A549 (cell line): ENCODE measurements at regions not wholly inside any gene's neighbourhood (a gene's known extent, or its start where the extent isn't known, plus 50 kb on each side); places are given as distances from the start of the nearest gene placed in this dataset.
A peak's percentile ranks its signal among the peaks of the same experiment; 100 is the strongest.

ENCODE experiments used
- ATAC-seq, 2 experiments: fragments of 200-7000 bp in 1 of 2; fragments of >200 bp in 1 of 2; cut with Nextera tagmentation in 1 of 2; cut with Tn5 transposase in 1 of 2; 3 replicates each; pipeline versions ENCODE4 v1.8.0 to v1.9.1; 2018 to 2020; ENCODE audit warnings: mild to moderate bottlenecking in 1 of 2, moderate library complexity in 1 of 2
- CTCF ChIA-PET: fragments of 300-600 bp; sonication (Branson Sonifier 250); formaldehyde crosslinking; extraction: SDS; loops from one replicate; lab custom pipeline; 2021; ENCODE audit warnings: antibody characterized with exemption, inconsistent platforms; lab: Yijun Ruan, JAX
- POLR2A ChIA-PET: fragments of 350-600 bp; formaldehyde crosslinking; extraction: SDS; loops from one replicate; lab custom pipeline; 2021; ENCODE audit warnings: antibody characterized with exemption, inconsistent platforms; lab: Yijun Ruan, JAX
- DNase-seq, 2 experiments: peaks; one replicate each; pipeline versions ENCODE4 v3.0.0 to v3.0.0-alpha.2; 2011 to 2016; ENCODE audit warnings: low read depth in 1 of 2, low spot score in 1 of 2
- FAIRE-seq: peaks from 2 replicates; lab custom pipeline; 2011; peaks lifted over from hg19 to GRCh38; lab: Jason Lieb, UNC
- H3K27ac ChIP-seq, 2 experiments: fragments of >200 bp; sonication (Bioruptor Twin); formaldehyde crosslinking; 3 replicates each; pipeline ENCODE4 v1.5.1; 2016 to 2017
- H3K4me1 ChIP-seq: fragments of >200 bp; sonication (Bioruptor Twin); formaldehyde crosslinking; 3 replicates; pipeline ENCODE4 v1.6.1; 2016
- H3K4me2 ChIP-seq: fragments of >200 bp; sonication (Bioruptor Twin); formaldehyde crosslinking; 3 replicates; pipeline ENCODE4 v1.6.1; 2016
- H3K4me3 ChIP-seq: fragments of >200 bp; sonication (Bioruptor Twin); formaldehyde crosslinking; 3 replicates; pipeline ENCODE4 v1.5.1; 2016
- H3K9me3 ChIP-seq: fragments of >200 bp; sonication (Bioruptor Twin); formaldehyde crosslinking; 3 replicates; pipeline ENCODE4 v1.6.1; 2016
- CBX2 ChIP-seq: fragments of 200-600 bp; sonication (generic); IDR thresholded peaks from 2 replicates; pipeline ENCODE4 v1.6.1; 2016; ENCODE audit warnings: low read depth, mild to moderate bottlenecking, borderline replicate concordance
- CHD4 ChIP-seq: fragments of 200-600 bp; sonication (generic); IDR thresholded peaks from 2 replicates; pipeline ENCODE4 v1.6.1; 2016; ENCODE audit warnings: antibody characterized with exemption, mild to moderate bottlenecking, borderline replicate concordance
- E2F6 ChIP-seq: IDR thresholded peaks from 2 replicates; pipeline ENCODE4 v1.6.1; 2012; ENCODE audit warnings: low read depth, borderline replicate concordance
- EP300 ChIP-seq, 2 experiments: fragments of >200 bp; sonication (Bioruptor Twin); formaldehyde crosslinking; IDR thresholded peaks; 2 replicates in 1 of 2; 3 replicates in 1 of 2; pipeline ENCODE4 v1.6.1; 2016 to 2017
- FOSB ChIP-seq: fragments of 250-450 bp; sonication (Bioruptor Pico); IDR thresholded peaks from 2 replicates; pipeline ENCODE4 v1.5.0; 2020; ENCODE audit warnings: mild to moderate bottlenecking, moderate library complexity
- FOXS1 ChIP-seq: fragments of 250-450 bp; sonication (Bioruptor Pico); IDR thresholded peaks from 2 replicates; pipeline ENCODE4 v1.5.0; 2020; ENCODE audit warnings: mild to moderate bottlenecking, moderate library complexity
- HDAC2 ChIP-seq: fragments of 200-600 bp; sonication (generic); IDR thresholded peaks from 2 replicates; pipeline ENCODE4 v1.6.1; 2016
- HEYL ChIP-seq: fragments of 250-450 bp; sonication (Bioruptor Pico); IDR thresholded peaks from 2 replicates; pipeline ENCODE4 v1.8.0; 2021; ENCODE audit warnings: mild to moderate bottlenecking, moderate library complexity
- HMGXB4 ChIP-seq: fragments of 250-450 bp; sonication (Bioruptor Pico); IDR thresholded peaks from 2 replicates; pipeline ENCODE4 v1.5.0; 2021; ENCODE audit warnings: mild to moderate bottlenecking, moderate library complexity, borderline replicate concordance
- HOXB13 ChIP-seq: fragments of 250-450 bp; sonication (Bioruptor Pico); IDR thresholded peaks from 2 replicates; pipeline ENCODE4 v1.5.0; 2020; ENCODE audit warnings: low read depth, mild to moderate bottlenecking, moderate library complexity
- JUNB ChIP-seq: fragments of >200 bp; sonication (Bioruptor Twin); formaldehyde crosslinking; IDR thresholded peaks from 2 replicates; pipeline ENCODE4 v1.6.1; 2016
- KDM5A ChIP-seq: fragments of 200-600 bp; sonication (generic); IDR thresholded peaks from 2 replicates; pipeline ENCODE4 v1.6.1; 2016; ENCODE audit warnings: antibody characterized with exemption, mild to moderate bottlenecking
- NR3C1 ChIP-seq: fragments of >200 bp; sonication (Bioruptor Twin); formaldehyde crosslinking; IDR thresholded peaks from 3 replicates; pipeline ENCODE4 v1.6.1; 2017
- POLR2AphosphoS2 ChIP-seq: conservative IDR thresholded peaks from 2 replicates; pipeline ENCODE4 v1.6.1; 2012; ENCODE audit warnings: low read length, improper control_type of control experiment, inconsistent platforms
- RNF2 ChIP-seq: fragments of 200-600 bp; sonication (generic); IDR thresholded peaks from 2 replicates; pipeline ENCODE4 v1.6.1; 2016; ENCODE audit warnings: low read depth, mild to moderate bottlenecking, antibody characterized with exemption, moderate library complexity, borderline replicate concordance
- SMC3 ChIP-seq: fragments of >200 bp; sonication (Bioruptor Twin); formaldehyde crosslinking; IDR thresholded peaks from 3 replicates; pipeline ENCODE4 v1.6.1; 2018; ENCODE audit warnings: inconsistent platforms
- ZFP36 ChIP-seq: fragments of 450-650 bp; IDR thresholded peaks from 2 replicates; pipeline ENCODE4 v1.6.1; 2014; ENCODE audit warnings: borderline replicate concordance; ENCODE audit not compliant: partially characterized antibody
- ZSCAN20 ChIP-seq: fragments of 250-450 bp; sonication (Bioruptor Pico); IDR thresholded peaks from 2 replicates; pipeline ENCODE4 v1.8.0; 2022; ENCODE audit warnings: mild to moderate bottlenecking, moderate library complexity
- WGBS: methylation state at CpG from one replicate; pipeline ENCODE4 v1.1.6; 2017; ENCODE audit errors: missing lambda C conversion rate; 5-methylcytosine and 5-hydroxymethylcytosine counted together
- TF ChIP-seq, protein P1 (sequence below): IDR thresholded peaks from 2 replicates; pipeline ENCODE4 v1.6.1; 2012
- TF ChIP-seq, protein P2 (sequence below): fragments of >200 bp; sonication (Bioruptor Twin); formaldehyde crosslinking; IDR thresholded peaks from 3 replicates; pipeline ENCODE4 v1.5.1; 2016

DNA sequence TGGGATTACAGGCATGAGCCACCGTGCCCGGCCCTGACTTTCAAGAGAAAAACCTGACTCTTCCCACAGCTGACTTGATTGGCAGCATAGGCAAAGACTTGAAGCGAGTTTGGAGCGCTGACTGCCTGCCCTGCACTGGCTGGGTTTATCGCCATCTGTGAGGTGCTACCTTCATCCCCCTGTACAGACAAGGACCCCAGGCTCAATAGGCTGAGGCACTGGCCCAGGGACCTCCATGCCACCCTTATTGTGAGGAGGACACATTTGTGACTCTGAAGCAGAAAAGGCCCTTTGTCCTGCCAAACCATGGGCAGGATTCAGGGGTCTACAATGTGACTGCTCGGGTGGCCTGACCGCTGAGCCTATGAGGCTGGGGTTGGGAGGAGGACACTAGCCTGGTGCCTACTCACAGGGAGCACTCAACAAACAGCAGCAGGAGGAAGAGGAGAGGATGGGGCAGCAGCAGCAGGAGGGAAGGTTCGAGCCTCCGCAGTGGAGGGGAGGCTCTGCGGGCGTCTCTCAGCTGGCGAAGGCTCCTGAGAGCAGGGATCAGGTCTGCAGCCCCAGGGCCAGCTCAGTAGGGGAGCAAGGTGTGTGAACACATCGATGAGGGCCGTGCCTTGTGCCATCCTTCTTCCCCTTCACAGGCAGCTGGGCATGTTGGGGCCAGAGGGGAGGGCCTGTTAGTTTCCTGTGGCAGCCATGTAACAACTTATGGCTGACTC, 72.9 kb upstream of the WNT7B start:
- WGBS, result 100% methylated on average over 1 of the region's 14 CpGs
- POLR2A ChIA-PET, result no interaction called here
- no peak overlapping the region for H3K27ac ChIP-seq
- H3K9me3 ChIP-seq, result no peaks in the 10 kb centered on the region
- DNase-seq (no peak), FAIRE-seq (no peak), ATAC-seq (no peak)
- no peak for TF ChIP-seq FOSB (CRISPR knock-in tag)
- TF ChIP-seq JUNB, result no peak
- no peak for TF ChIP-seq SMC3
- TF ChIP-seq RNF2, result no peak
- TF ChIP-seq POLR2AphosphoS2, result no peak
- TF ChIP-seq, protein P1, sequence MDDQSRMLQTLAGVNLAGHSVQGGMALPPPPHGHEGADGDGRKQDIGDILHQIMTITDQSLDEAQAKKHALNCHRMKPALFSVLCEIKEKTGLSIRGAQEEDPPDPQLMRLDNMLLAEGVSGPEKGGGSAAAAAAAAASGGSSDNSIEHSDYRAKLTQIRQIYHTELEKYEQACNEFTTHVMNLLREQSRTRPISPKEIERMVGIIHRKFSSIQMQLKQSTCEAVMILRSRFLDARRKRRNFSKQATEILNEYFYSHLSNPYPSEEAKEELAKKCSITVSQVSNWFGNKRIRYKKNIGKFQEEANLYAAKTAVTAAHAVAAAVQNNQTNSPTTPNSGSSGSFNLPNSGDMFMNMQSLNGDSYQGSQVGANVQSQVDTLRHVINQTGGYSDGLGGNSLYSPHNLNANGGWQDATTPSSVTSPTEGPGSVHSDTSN, result no peak
- no peak for TF ChIP-seq HDAC2
- TF ChIP-seq ZFP36, result no peak
- H3K4me3 ChIP-seq, result no peak overlapping the region
- H3K4me2 ChIP-seq, result no peak overlapping the region
- CTCF ChIA-PET, result interaction anchor here (0.7 to 8.1 kb wide), 4 partner anchors 8 to 43 kb away, joined by 3 to 48 read pairs (median 5); no protein-coding TSS in a partner anchor
- peaks cover 12% of the 10 kb centered on the region for H3K4me1 ChIP-seq

- Histone ChIP-seq H3K4me2 (no peak overlapping the region), H3K4me1 (peaks cover 16% of the 10 kb centered on the region), H3K27ac (no peak overlapping the region), H3K4me3 (no peak overlapping the region), H3K9me3 (no peaks in the 10 kb centered on the region)
- ATAC-seq (no peak), FAIRE-seq (no peak), DNase-seq (no peak)
- WGBS, result 89% methylated on average over 7 of the region's 7 CpGs
- TF ChIP-seq HOXB13 (no peak), CHD4 (no peak), NR3C1 (no peak), FOXS1 (CRISPR knock-in tag) (no peak), HMGXB4 (CRISPR knock-in tag) (no peak), ZSCAN20 (no peak), EP300 (IDR thresholded peaks at IDR 0.05) (no peak)
- TF ChIP-seq, protein P2, sequence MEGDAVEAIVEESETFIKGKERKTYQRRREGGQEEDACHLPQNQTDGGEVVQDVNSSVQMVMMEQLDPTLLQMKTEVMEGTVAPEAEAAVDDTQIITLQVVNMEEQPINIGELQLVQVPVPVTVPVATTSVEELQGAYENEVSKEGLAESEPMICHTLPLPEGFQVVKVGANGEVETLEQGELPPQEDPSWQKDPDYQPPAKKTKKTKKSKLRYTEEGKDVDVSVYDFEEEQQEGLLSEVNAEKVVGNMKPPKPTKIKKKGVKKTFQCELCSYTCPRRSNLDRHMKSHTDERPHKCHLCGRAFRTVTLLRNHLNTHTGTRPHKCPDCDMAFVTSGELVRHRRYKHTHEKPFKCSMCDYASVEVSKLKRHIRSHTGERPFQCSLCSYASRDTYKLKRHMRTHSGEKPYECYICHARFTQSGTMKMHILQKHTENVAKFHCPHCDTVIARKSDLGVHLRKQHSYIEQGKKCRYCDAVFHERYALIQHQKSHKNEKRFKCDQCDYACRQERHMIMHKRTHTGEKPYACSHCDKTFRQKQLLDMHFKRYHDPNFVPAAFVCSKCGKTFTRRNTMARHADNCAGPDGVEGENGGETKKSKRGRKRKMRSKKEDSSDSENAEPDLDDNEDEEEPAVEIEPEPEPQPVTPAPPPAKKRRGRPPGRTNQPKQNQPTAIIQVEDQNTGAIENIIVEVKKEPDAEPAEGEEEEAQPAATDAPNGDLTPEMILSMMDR, result no peak
- ChIA-PET POLR2A (no interaction called here), CTCF (interaction anchor here (1.4 to 8.1 kb wide), 4 partner anchors 9 to 56 kb away, joined by 4 to 48 read pairs (median 6); no protein-coding TSS in a partner anchor)
These were observed 73.5 kb upstream of the WNT7B start for GRCh38 chr22:46050451-46050845.

GRCh38 chr22:46050916-46051614, 74.1 kb upstream of the WNT7B start:
- Histone ChIP-seq H3K4me3 (no peak overlapping the region), H3K9me3 (no peaks in the 10 kb centered on the region), H3K4me1 (peaks cover 22% of the 10 kb centered on the region)
- DNase-seq, result no peak
- no peak for ATAC-seq
- no peak for FAIRE-seq
- TF ChIP-seq CBX2, result no peak
- no peak for TF ChIP-seq E2F6
- TF ChIP-seq KDM5A, result no peak
- no peak for TF ChIP-seq HDAC2
- TF ChIP-seq HEYL (CRISPR knock-in tag), result no peak
- TF ChIP-seq, all 56 proteins: peak for 0
- 88% methylated on average over 9 of the region's 11 CpGs for WGBS
- Histone ChIP-seq H3K4me2 (no peak overlapping the region), H3K27ac (peak overlapping the region in 1 of 2 experiments; percentile 42; a peak in 2 of 6 replicates)
- CTCF ChIA-PET, result interaction anchor here (0.9 to 8.1 kb wide), 7 partner anchors 9 to 57 kb away, joined by 3 to 48 read pairs (median 6); no protein-coding TSS in a partner anchor
- POLR2A ChIA-PET, result no interaction called here
